GM06990 (cell line): ENCODE measurements at regions not wholly inside any gene's neighbourhood (a gene's known extent, or its start where the extent isn't known, plus 50 kb on each side); places are given as distances from the start of the nearest gene placed in this dataset.

Source experiments
- DNase-seq: peaks from one replicate; pipeline ENCODE4 v3.0.0-alpha.2; 2011; ENCODE audit not compliant: insufficient read length; ENCODE audit errors: extremely low read depth
- H3K27me3 ChIP-seq: replicated peaks from 2 replicates; pipeline ENCODE4 v1.6.0; 2011; ENCODE audit warnings: low read length; ENCODE audit not compliant: control insufficient read depth, insufficient read depth
- H3K36me3 ChIP-seq: 2 replicates; pipeline ENCODE4 v1.5.1; 2011; ENCODE audit warnings: low read length; ENCODE audit not compliant: control insufficient read depth, insufficient read depth
- H3K4me3 ChIP-seq: replicated peaks from 2 replicates; pipeline ENCODE4 v1.5.1; 2011; ENCODE audit warnings: low read depth, mild to moderate bottlenecking, control low read depth, low read length
- TF ChIP-seq, protein P1 (sequence below): IDR thresholded peaks from 2 replicates; pipeline ENCODE4 v1.5.1; 2011; ENCODE audit warnings: low read length, control low read depth, mild to moderate bottlenecking, inconsistent platforms; ENCODE audit not compliant: insufficient read depth, poor library complexity, severe bottlenecking

DNA sequence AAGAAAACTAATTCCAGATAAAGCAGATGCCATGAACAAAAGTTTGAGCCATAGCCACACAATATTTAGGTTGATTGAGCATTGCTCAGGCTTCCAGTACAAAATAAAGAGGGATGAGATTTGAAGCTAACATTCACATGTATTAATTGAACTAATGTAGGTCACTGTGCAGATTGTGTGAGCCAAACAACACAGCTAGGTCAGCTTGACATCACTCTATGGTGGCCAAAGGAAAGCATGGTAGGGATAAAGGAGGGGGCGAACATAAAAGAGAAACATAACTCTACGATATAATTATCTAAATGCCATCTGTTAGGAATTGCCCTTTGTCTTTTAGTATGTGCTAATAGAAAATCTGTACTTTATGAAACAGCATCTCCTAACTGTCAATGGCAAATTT is 477.7 kb upstream of the SYT1 start:
- no peaks in the 10 kb centered on the region for H3K36me3 ChIP-seq
- H3K27me3 ChIP-seq: no peaks in the 10 kb centered on the region
- no peak for DNase-seq
- TF ChIP-seq, protein P1, sequence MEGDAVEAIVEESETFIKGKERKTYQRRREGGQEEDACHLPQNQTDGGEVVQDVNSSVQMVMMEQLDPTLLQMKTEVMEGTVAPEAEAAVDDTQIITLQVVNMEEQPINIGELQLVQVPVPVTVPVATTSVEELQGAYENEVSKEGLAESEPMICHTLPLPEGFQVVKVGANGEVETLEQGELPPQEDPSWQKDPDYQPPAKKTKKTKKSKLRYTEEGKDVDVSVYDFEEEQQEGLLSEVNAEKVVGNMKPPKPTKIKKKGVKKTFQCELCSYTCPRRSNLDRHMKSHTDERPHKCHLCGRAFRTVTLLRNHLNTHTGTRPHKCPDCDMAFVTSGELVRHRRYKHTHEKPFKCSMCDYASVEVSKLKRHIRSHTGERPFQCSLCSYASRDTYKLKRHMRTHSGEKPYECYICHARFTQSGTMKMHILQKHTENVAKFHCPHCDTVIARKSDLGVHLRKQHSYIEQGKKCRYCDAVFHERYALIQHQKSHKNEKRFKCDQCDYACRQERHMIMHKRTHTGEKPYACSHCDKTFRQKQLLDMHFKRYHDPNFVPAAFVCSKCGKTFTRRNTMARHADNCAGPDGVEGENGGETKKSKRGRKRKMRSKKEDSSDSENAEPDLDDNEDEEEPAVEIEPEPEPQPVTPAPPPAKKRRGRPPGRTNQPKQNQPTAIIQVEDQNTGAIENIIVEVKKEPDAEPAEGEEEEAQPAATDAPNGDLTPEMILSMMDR: no peak
- no peak overlapping the region for H3K4me3 ChIP-seq

DNA sequence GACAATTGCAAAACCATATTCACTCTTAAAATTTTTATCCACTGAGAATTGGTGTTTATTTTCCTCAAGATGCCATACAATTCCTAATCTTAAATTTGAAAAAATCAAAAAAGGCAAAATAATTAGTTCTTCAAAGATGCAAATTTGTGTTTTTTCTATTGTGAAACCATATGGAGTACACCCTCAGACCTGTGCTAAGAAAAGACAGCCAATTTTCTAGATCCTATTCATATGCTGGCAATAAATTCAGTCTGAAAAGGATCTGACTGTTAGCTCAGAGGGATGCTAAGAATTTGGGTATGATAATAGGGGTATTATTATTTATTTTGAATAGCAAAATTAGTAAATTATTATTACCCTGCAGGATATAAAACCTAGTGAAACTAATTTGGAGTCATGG is 476.9 kb upstream of the SYT1 start:
- no peak for DNase-seq
- TF ChIP-seq, protein P1: no peak
- Histone ChIP-seq H3K36me3 (no peaks in the 10 kb centered on the region), H3K4me3 (no peak overlapping the region), H3K27me3 (no peaks in the 10 kb centered on the region)

DNA sequence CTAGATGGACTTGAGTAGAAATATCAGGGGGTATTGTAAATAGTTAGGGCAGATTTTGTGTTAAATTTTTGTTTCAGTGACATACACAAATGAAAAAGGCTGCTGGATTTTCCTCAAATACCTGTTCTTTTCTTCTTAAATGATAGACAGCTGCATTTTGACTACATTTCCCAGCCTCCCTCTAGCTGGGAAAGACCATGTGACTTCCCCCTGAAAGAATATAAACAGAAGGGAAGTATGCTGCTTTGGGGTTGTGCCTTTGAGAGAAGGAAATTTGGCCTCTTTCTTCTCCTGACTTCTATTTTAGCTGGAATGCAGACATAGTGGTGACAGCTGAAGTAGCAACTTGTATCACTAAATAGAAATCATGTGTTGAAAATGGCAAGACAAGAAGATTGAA is 476.1 kb upstream of the SYT1 start:
- TF ChIP-seq, protein P1: no peak
- Histone ChIP-seq H3K36me3 (no peaks in the 10 kb centered on the region), H3K4me3 (no peak overlapping the region)

DNA sequence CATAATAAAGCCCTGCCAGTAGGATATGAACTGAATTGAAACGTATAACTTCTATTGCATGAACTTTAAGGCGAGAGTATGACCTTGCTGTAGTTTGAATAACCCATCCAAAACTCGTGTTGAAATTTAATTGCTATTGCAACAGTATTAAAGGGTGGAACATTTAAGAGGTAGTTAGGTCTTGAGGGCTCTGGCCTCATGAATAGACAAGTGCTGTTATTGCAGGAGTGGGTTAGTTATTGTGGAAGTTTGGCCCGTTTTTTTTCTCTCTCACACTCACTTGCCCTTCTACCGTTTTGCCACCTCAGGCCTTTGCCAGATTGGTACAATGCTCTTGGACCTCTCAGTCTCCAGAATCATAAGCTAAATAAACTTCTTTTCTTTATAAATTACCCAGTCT is 473.7 kb upstream of the SYT1 start:
- TF ChIP-seq, protein P1: no peak
- Histone ChIP-seq H3K27me3 (no peaks in the 10 kb centered on the region), H3K4me3 (no peak overlapping the region), H3K36me3 (no peaks in the 10 kb centered on the region)
- no peak for DNase-seq

More for the DNA sequence above, 476.1 kb upstream of the SYT1 start:
- no peak for DNase-seq
- no peaks in the 10 kb centered on the region for H3K27me3 ChIP-seq

DNA sequence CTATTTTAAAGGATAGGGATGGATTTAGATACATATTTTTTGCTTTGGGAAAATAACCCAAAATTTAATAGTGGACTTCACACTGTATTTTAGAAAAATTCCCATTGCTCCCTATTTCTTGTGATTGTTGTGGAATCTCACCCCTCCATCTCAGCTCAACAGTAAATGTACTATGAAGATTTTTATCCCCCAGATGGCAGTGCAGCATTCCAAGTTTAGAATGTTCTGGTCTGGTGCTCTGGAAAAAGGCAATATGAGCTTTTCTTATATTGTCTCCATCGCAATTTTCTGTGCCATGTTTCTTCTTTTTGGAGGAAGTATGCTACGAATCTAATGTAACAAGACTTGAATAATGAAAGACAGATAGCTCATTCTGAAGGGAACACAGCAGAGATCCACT is 471.7 kb upstream of the SYT1 start:
- Histone ChIP-seq H3K4me3 (no peak overlapping the region), H3K36me3 (no peaks in the 10 kb centered on the region), H3K27me3 (no peaks in the 10 kb centered on the region)
- no peak for DNase-seq
- TF ChIP-seq, protein P1: no peak

DNA sequence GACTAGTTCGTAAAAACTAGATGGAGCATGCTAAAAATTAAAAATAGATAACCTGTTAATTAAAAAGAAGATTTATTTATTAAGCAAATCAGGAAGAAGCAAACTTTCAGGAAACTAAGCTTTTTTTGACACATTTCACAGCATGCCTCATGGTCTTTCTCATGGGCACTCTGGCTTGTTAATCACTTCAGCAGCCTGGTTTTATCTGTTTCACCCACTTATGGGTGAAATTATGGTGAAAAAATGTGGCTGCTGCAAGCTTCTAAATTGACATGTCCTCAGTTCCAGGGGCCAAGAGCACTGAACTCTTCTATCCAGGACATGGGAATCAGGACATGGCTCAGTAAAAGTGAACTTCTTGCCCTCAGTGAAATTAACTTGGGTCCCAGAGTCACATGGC is 468.6 kb upstream of the SYT1 start:
- Histone ChIP-seq H3K4me3 (no peak overlapping the region), H3K27me3 (no peaks in the 10 kb centered on the region), H3K36me3 (no peaks in the 10 kb centered on the region)
- DNase-seq: no peak
- TF ChIP-seq, protein P1: no peak
